ENCODE measurements at regions not wholly inside any gene's neighbourhood (a gene's known extent, or its start where the extent isn't known, plus 50 kb on each side); places are given as distances from the start of the nearest gene placed in this dataset.

DNA sequence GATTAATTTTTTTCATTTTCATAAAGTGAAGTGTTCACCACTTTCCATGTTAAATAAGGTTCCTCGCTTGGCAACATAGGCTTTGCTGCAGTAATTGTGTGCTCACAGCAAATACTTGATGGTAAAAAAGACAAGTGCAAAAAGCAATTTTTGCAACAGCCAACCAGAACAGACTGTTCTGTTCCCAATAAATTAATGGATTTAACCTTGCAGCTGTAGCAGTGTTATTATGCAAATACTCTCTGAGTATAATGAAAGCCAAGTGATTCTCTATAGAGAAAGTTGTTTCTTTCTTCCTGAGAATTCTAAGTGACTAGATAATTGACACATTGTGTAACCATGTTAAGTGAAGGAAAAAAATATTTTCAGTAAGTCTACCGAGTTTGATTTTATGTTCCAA, 183.7 kb upstream of the NAALADL2 start:
- TF ChIP-seq POLR2A (IDR thresholded peaks at IDR 0.05) (no peak), POLR2AphosphoS5 (IDR thresholded peaks at IDR 0.05) (no peak)
- TF ChIP-seq, protein P1, sequence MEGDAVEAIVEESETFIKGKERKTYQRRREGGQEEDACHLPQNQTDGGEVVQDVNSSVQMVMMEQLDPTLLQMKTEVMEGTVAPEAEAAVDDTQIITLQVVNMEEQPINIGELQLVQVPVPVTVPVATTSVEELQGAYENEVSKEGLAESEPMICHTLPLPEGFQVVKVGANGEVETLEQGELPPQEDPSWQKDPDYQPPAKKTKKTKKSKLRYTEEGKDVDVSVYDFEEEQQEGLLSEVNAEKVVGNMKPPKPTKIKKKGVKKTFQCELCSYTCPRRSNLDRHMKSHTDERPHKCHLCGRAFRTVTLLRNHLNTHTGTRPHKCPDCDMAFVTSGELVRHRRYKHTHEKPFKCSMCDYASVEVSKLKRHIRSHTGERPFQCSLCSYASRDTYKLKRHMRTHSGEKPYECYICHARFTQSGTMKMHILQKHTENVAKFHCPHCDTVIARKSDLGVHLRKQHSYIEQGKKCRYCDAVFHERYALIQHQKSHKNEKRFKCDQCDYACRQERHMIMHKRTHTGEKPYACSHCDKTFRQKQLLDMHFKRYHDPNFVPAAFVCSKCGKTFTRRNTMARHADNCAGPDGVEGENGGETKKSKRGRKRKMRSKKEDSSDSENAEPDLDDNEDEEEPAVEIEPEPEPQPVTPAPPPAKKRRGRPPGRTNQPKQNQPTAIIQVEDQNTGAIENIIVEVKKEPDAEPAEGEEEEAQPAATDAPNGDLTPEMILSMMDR (IDR thresholded peaks at IDR 0.05): no peak
